ENCODE measurements at regions not wholly inside any gene's neighbourhood (a gene's known extent, or its start where the extent isn't known, plus 50 kb on each side); places are given as distances from the start of the nearest gene placed in this dataset.

DNA sequence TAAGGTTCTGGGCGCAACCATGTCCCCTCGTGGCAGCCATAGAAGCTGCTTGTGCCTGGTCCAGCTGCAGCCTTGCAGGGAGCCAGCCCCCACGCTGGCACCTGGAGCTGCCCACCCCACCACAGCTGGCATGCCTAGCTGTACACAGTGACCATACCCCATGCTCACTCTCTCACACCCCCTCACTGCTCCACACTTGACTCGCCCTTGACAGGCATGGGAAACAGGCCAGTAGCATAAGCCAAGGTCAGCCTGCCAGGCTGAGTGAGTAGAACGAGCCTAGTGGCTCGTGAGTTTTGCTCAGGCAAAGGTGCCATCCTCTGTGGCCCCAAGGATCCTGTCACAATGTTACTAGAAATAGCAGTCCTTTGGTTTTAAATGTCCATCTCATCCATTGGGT is 52.7 kb upstream of the CADM2 start:
- Histone ChIP-seq H3K79me1 (ENCODE audit: low read depth, low read length) (no peaks in the 10 kb centered on the region), H4K8ac (ENCODE audit: extremely low read depth, insufficient read depth, low read length) (no peak overlapping the region), H2BK20ac (ENCODE audit: low read length) (no peak overlapping the region), H4K91ac (replicated peaks; ENCODE audit: insufficient read length, low read length) (no peak overlapping the region), H3K4ac (replicated peaks; ENCODE audit: insufficient read length, low read depth, low read length) (no peak overlapping the region), H3K23ac (ENCODE audit: insufficient read length) (no peak overlapping the region), H3K9ac (replicated peaks in 1 of 4; ENCODE audit: extremely low read depth in 1 of 4, low read depth in 3 of 4, low read length in 3 of 4) (no peak overlapping the region), H3K36me3 (ENCODE audit: control insufficient read depth in 2 of 4, insufficient read depth in 4 of 4, low read length in 3 of 4) (no peaks in the 10 kb centered on the region; a peak in 1 of 8 replicates), H4K20me1 (replicated peaks in 1 of 2; ENCODE audit: control insufficient read depth in 1 of 2, insufficient read depth in 2 of 2, low read length in 2 of 2) (no peaks in the 10 kb centered on the region), H3K4me3 (ENCODE audit: extremely low read depth in 1 of 4, insufficient read depth in 2 of 4, low read depth in 3 of 4, low read length in 4 of 4) (no peak overlapping the region), H2AK5ac (ENCODE audit: low read depth, low read length) (no peak overlapping the region), H2AFZ (ENCODE audit: low read length) (no peak overlapping the region), H2BK12ac (ENCODE audit: low read depth, low read length) (no peak overlapping the region), H2BK5ac (ENCODE audit: low read depth, low read length) (no peak overlapping the region), H3K14ac (ENCODE audit: insufficient read length) (no peak overlapping the region), H4K5ac (ENCODE audit: insufficient read length, low read depth, low read length) (no peak overlapping the region), H2BK15ac (ENCODE audit: low read length) (no peak overlapping the region), H3K79me2 (ENCODE audit: control insufficient read depth in 1 of 2, insufficient read depth in 2 of 2, low read length in 2 of 2) (no peaks in the 10 kb centered on the region), H2BK120ac (replicated peaks; ENCODE audit: low read depth, low read length) (no peak overlapping the region), H3K27me3 (replicated peaks in 1 of 4; ENCODE audit: control insufficient read depth in 3 of 4, extremely low read depth in 1 of 4, insufficient read depth in 3 of 4, low read length in 3 of 4) (no peaks in the 10 kb centered on the region), H3K27ac (ENCODE audit: low read depth, low read length) (no peak overlapping the region), H3K4me1 (replicated peaks in 1 of 4; ENCODE audit: control insufficient read depth in 3 of 4, insufficient read depth in 4 of 4, low read length in 3 of 4) (no peaks in the 10 kb centered on the region; a peak in 1 of 7 replicates), H3K56ac (replicated peaks; ENCODE audit: insufficient read length, low read depth, low read length) (no peak overlapping the region), H3K18ac (ENCODE audit: extremely low read depth, low read length) (no peak overlapping the region), H3K23me2 (ENCODE audit: low read depth, low read length) (no peaks in the 10 kb centered on the region), H3K4me2 (ENCODE audit: insufficient read depth in 1 of 2, low read depth in 2 of 2, low read length in 2 of 2) (no peak overlapping the region), H3K9me3 (ENCODE audit: insufficient read depth in 2 of 2, low read depth in 1 of 2, low read length in 1 of 2) (peaks cover 5 to 6% of the 10 kb centered on the region in 2 experiments; a peak in 3 of 4 replicates)
- 77% methylated on average over 6 of the region's 6 CpGs; no CpG with 5 or more reads in 1 of the 2 experiments for WGBS, 2 experiments (ENCODE audit: extremely low coverage in 1 of 2, insufficient coverage in 1 of 2, insufficient read length in 1 of 2, insufficient replicate concordance in 2 of 2, low coverage in 1 of 2, low lambda C conversion rate in 2 of 2, missing lambda C conversion rate in 1 of 2)
- CTCF ChIA-PET (ENCODE audit: partially characterized antibody) = no interaction called here
- POLR2A ChIA-PET (ENCODE audit: partially characterized antibody) = no interaction called here
- FAIRE-seq = no peak
- no peak for DNase-seq (ENCODE audit: low read depth in 1 of 2, low spot score in 2 of 2)
- TF ChIP-seq MAFK (IDR thresholded peaks at IDR 0.05; ENCODE audit: low read depth, low read length) (no peak), MAX (IDR thresholded peaks at IDR 0.05) (no peak)
